ENCODE measurements at regions not wholly inside any gene's neighbourhood (a gene's known extent, or its start where the extent isn't known, plus 50 kb on each side); places are given as distances from the start of the nearest gene placed in this dataset.

DNA sequence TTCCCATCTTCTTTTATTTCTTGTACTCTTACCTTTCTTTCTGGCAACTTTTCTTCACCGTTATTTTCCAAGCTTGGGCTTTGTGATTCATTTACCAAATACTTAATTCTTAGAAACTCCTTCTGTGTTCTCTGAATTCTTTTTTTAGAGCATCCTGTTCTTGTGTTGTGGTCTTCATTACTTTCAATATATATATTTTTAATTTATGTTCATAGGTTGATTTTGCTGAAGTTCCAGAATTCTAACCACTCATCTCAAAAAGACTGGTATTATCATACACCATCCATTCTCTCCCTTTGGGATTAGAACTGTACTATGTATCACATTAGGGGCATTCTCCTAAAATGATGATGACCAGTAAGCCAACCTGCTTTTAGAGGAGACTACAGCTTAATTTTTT is 362.3 kb upstream of the CBLB start:
- no peak for DNase-seq

DNA sequence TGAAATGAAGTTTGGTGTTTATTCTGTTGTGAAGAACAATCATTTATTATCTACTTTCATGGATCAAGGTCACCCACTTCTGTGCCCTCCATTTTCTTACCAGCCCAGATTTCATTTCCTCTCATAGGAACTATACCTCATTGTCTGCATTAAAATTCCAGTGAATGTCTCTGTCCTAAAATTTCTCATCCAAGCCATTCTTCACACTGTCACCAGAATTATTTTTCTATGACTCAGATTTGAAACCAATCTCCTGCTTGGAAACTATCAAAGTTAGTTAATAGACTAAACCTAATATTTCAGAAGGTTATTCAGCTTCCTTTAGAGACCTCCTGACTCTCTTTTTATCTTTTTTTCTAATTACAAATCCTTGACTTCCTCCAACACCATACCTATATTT is 364.1 kb upstream of the CBLB start:
- DNase-seq = no peak

DNA sequence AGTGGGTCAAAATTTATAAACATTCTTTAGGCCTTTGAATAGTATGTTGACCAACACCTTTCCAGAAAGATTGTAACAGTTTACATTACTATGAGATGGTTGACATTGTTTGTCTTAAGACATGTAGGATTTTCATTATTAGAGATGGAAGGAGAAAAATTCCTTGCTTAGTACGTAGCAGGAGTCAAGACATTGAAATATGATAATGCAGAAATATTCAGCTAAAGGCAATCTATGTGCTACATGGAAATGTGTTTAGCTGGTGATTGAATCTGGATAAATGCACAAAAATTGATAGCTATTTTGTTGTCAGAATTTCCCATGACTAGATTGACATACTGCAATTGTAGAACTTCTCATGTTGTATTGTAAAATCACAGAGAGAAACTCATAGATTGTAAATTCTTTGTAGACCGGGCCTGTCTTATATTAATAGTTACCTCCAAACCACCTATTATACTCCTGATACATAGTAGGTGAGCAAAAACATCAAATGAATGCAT is 370.4 kb upstream of the CBLB start:
- DNase-seq = no peak

DNA sequence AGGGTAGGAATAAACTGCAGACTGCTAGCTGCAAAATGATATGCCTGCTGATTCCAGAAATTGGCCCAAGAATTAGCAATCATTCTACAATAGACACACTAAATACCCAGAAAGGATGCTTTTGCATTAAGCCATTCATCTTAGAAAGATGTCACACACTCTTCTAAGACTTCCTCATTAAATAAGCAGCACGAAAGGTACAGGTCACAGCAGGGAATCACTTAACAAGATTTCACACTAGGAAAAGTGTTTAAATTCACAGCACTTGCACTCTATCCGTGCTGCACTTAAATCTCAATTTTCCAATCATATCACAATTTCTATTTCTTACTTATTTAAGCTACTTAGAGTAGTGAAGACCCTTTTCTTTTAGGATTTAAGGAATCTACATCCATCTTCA is 372.8 kb upstream of the CBLB start:
- DNase-seq = no peak

DNA sequence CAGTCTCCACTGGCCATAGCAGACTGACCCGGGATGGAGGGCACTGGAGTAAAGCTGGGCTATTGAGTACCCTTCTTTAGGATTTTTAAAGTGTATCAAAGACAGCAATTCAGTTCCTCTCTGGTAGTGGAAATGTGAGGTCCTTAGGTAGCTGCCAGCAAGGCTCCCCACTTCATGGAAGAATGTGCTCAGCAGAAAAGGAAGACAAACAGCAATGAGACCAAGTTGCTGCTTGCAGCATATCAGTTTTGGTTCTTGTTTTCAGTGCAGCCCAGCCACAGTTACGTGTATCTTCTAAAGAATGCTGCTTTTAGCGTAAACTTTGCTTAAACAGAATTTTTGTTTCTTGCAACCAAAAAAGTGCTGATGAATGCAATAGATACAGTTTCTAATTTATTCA is 374.0 kb upstream of the CBLB start:
- DNase-seq = no peak

DNA sequence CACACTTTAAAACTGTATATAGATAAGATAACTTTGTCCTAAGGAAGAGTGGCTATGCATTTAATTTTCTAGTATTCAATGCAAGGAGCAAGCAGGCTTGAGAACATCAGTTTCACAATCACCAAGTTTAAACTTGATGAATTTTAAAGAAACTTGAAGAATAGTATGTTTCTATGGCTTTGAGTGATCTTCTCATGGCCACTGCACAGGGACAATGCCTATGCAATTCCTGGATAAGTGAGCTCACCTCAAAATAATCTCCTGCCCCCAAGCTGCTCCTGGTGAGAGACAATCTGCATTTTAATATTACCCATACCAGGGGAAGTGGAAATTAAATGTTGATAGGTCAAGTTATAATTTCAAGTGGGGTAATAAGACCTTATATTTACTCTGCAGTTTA is 376.6 kb upstream of the CBLB start:
- DNase-seq = no peak

DNA sequence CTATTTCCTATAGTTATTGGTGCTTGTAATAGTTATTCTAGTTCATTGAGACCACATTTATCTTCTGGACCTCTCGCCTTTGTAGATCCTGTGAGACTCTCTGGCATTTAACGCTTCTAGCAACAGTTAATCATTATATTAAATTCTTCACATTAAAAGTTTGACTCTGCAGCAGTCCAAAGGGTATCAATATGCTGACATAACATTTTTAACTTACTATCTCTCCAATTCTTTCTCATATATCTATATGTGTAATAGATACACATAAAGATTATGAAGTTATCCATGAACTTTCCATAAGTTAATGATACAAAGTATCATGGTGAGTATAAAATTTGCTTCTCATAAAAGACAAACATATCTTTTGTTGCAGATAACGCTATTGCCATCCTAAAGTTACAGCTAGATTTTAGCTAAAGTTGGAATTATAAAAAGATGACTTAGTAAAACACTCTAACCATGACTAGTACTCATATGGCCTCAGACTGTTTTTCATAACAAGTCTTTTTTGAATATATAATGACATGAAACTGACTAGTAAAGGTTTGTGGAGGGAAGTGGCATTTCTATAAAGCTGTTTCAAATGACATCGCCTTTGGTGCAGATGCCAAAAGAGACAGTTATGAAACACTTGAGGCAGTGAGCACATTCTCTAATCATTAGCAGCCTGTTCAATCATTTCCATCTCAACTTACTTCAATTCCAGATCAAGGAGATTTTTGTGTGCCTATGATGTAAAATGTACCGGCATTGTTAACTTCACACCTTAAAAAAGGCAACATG is 379.3 kb upstream of the CBLB start:
- DNase-seq = no peak

DNA sequence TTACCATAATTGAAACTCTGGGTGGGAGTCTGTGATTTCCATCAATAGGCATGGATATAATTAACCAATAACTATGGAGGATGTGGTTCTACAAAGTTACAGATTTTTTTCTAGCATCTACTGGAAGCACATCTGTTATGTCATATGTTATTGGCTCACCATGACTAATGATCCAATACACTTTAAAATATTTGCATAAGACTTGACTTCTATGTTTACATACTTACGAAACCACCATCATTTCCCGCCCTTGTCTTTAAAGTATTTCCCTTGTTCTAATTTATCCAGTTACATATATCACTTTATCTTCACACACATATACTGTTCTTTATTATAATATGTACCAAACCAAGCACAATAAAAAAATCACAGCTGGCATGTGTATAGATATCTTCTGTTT is 380.3 kb upstream of the CBLB start:
- DNase-seq = no peak

DNA sequence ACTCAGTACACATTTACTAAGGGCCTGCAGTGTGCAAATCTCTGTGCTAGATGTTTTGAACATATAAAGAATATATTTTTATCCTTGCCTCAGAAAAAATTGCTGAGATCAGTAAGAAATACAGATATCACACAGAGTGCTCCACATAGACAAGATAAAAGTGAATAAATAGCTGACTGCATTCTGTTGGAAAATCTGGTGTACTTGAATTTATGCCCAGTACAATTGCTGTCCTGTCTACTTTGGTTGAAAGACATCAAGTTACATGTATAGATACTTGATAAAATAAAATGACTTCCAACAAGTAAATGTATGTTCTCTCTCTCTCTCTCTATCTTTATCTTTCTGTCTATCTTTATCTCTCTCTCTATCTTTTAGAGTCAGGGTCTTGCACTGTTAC is 381.2 kb upstream of the CBLB start:
- no peak for DNase-seq

DNA sequence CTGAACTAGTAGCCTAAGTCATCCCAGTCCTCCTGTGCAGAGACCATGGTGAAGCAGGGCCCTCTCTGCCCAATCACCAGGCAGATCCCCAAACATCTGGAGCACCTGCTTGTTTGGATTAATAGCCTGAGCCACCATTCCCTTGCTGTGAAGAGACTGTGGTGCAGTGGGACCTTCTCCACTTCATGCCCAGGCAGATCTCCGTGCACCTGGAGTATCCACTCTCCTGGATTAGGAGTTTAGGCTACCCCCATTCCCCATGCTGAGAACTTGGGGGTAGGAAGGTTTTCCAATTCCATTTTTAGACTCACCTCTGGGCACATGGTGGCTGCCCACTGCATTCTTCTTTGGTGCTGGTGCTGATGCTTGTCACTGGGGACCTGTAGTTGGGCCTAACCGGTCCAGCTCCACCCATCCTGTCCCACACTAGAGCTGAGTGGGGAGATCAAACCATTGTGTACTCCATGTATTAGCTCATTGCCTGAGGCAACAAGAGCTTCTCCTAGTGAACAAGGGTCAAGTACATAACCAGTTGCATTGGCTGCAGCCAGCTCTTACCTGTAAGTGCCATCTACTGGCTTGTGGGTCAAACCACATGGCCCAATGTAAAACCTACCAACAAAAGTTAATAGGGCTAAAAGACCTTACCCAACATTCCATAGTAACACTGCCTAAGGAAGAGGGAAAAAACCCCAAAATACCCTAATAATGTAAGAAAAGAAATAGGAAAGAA is 382.5 kb upstream of the CBLB start:
- DNase-seq = no peak

DNA sequence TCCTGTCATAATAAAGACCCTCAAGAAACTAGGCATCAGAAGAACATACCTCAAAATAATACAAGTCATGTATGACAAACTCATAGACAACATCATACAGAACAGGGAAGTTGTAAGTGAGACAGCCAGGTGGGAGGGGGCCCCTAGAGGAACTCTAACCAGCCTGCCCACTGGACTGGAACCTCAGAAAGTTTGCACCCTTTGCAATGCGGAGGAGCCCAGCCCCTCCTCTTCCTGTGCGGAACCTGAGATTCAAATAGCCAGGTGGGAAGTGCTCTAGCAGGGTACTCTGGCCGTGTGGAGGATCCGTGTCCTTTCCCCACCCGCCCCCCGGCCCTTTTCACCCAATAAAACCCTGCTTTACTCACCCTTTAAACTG is 387.0 kb upstream of the CBLB start:
- DNase-seq = no peak

DNA sequence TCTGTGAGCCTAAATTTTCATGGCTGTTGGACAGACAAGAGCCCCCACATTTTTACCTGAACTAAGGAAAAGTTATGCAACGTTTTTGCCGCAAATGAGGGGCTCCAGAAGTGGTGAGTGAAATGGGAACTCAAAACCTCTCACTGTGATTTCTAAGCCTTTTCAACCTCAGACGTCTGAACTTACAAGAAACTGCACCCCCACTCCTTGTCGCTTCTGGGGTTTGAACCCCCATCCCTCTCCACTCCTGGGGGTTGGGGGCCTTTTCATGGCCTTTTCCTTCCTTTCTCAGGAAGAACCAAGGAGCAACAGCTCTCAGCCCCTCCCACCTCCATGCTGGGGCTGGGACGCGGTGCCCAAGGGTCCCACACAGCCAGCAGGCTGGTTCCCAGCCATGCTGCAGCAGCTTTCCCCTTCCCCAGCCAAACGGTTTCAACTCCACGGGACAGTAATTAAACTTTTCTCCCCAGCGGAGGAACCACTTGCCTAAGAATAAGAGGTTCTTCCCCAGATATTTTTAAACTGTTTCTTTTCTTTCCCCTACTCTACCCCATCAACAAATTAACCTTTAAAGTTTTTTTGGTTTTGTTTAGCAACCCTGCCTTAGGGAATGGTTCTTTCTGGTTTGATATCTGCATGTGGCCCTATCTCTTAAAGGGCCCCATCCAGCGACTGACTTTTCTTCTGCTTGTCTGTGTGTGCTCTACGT is 387.6 kb upstream of the CBLB start:
- DNase-seq = no peak

DNA sequence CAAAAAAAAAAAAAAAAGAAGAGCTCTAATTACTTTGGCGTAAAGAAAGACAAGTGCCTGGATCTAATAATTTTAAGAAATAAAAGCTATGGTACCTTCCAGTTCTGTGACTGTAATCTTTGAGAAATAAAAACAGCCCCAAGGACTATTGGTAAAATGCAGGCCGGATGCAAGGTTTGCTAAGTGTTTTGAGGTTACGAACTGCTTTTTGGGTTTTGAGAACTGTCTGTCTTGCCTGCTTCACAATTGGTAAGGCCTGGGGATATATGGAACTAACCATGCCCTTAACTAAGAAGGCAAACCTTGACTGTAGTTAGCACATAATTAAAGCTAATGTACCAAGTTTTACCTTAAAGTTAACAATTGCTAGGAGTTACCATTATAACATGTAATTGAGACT is 388.4 kb upstream of the CBLB start:
- no peak for DNase-seq

DNA sequence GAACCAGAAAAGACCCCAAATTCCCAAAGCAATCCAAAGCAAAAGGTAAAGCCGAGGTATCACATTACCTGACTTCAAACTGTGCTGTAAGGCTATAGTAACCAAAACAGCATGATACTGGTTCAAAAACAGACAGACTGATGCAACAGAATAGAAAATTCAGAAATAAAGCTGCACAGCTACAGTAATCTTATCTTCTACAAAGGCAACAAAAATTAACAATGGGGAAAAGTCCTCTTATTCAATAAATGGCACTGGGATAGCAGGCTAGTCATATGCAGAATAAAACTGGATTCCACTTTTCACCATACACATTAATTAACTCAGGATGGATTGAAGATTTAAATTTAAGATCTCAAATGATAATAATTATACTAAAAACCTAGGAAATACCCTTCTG is 392.6 kb upstream of the CBLB start:
- DNase-seq = no peak

DNA sequence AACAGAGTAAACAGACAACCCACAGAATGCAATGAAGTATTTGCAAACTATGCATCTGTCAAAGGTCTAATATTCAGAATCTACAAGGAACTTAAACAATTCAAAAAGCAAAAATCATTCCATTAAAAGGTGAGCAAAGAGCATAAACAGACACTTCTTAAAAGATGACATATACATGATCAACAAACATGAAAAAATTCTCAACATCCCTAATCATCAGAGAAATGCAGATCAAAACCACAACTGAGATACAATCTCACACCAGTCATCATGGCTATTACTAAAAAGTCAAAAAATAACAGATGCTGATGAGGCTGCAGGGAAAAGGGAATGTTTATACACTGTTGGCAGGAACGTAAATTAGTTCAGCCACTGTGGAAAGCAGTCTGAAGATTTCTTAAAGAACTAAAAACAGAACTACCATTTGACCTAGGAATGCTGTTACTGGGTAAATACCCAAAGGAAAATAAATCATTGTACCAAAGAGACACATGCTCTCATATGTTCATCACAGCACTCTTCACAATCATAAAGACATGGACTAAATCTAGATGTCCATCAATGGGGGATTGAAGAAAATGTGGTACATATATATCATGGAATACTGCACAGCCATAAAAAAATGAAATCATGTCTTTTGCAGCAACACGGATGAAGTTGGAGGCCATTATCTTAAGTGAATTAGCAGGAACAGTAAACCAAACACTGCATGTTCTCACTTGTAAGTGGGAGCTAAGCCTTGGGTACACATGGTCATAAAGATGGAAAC is 393.3 kb upstream of the CBLB start:
- no peak for DNase-seq

DNA sequence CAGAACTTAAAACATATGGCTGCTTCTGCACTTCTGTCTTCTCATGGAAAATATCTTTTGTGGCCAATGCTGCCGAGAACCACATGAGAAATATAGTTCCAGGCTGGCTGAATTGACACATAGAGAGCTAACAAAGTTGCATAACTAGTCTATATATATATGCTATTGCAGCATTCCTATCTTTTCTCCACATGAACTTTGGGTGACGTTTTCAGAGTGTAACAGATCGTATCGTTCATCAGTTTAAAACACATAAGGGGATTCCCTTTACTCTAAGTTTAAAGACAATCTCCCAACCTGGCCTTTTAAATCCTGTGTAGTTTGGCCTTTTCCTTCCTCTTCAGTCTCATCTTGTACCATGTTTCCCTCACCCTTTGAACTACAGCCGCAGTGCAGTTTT is 394.2 kb upstream of the CBLB start:
- no peak for DNase-seq

DNA sequence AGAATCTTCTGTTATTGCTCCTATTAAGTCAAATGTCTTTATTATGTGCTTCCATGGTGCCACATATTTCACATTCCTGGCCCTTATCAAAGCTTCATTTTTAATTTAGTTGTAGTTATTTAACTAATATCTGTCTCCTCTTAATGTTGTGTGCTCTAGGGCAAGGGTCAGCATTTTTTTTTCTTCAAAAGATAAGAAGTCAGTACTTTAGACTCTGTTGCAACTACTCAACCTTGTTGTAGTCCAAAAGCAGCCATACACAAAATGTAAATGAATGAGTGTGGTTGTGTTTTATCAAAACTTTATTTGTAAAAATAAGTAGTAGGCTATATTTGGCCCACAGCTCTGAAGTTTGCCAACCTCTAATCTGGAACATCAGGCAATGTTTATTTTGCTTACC is 394.7 kb upstream of the CBLB start:
- DNase-seq = no peak

DNA sequence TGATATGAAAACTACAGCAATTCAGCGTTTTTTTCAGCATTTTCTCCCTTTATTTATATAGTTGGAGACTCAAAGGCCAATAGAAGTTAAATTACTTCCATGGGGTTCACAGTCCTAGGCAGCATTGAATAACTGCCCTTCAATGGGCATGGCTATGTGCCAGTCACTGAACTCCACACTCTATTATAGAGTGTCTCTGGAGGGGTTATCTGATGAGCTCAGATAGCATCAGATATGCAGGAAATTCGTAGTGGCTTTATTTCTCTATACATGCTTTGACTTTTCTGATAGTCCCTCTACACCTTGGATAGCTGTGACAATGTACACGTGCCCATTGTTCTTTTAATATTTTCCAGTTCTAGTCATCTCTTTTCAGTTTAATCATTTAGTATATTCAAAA is 396.9 kb upstream of the CBLB start:
- DNase-seq = no peak

DNA sequence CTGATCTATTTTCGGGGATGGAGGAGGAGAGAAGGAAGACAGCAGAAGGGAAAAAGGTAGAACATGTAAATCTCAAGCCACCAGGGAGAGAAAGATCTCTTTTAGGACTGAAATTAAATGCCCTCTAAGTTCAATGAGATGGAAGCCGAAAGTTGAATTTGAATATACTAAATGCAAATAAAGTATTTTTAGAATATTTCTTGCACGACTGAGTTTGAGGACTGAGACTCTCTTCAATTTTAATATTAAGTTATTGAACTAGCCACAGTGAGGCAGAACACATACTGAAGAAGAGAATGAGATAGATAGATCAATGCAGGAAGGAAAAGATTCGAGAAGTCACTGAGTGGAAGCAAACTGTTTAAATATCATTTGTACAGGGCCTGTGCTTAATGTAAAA is 399.9 kb upstream of the CBLB start:
- DNase-seq = no peak

DNA sequence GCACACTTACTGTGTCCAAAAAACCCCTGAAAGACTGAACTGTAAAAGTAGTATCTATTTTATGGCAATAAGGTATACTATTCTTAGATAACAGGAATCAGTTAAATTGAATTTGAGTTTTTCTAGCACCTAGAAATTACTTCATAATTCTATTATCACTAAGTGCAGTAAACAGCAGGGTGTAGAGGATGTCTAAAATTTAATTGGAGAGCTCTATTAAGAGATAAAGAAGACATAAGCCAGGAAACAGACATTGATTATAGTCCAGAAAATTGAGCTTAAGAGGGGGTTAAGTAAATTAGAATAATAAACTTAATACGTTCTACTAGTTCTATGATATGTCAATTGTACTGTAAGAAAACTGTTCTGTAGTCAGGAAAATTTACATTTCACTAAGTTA is 403.5 kb upstream of the CBLB start:
- no peak for DNase-seq

DNA sequence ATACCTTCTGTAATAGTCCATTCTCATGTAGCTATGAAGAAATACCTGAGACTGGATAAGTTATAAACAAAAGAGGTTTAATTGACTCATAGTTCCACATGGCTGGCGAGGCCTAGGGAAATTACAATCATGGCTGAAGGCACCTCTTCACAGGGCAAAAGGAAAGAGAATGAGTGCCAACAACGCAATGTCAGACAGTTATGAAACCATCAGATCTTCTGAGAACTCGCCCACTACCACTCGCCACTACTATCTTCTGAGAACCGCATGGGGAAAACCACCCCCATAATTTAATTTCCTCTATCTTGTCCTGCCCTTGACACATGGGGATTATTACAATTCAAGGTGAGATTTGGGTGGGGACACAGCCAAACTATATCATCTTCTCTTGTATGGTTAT is 406.8 kb upstream of the CBLB start:
- DNase-seq = no peak

DNA sequence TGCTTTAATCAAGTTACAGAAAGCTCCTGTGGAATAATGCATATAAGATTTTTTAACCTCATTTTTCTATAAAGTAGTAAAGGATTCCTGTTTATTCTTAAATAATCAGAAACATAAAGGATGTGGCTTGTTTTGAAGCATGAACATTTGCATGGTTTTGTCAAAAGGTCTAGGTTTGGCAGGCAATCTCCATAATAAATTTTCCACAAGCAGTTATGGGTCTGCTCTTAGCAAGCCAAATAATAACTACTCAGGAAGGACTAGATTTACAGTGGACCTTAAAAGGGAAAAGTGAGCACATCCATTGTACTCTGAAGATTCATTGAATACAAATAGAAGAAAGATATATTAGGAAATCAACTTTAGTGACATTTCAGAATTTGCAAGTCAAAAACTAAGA is 407.3 kb upstream of the CBLB start:
- DNase-seq = no peak
